ENCODE measurements at regions not wholly inside any gene's neighbourhood (a gene's known extent, or its start where the extent isn't known, plus 50 kb on each side); places are given as distances from the start of the nearest gene placed in this dataset.

GRCh38 chr11:87616511-87616910 lies 558.7 kb downstream of the RAB38 start:
- Histone ChIP-seq H4K20me1 (ENCODE audit: insufficient read depth) (no peaks in the 10 kb centered on the region), H2AFZ (ENCODE audit: low read depth, low read length) (no peak overlapping the region)

GRCh38 chr11:87604350-87604749 lies 566.6 kb downstream of the TMEM135 start:
- Histone ChIP-seq H3F3A (ENCODE audit: insufficient read depth, low read length, poor library complexity, severe bottlenecking) (no peaks in the 10 kb centered on the region), H3K27me3 (ENCODE audit: insufficient read depth, low read depth, low read length) (no peaks in the 10 kb centered on the region), H3K9ac (ENCODE audit: low read length) (no peak overlapping the region), H3K9me2 (ENCODE audit: insufficient read depth, low read length) (no peaks in the 10 kb centered on the region), H3K4me2 (ENCODE audit: low read length) (no peak overlapping the region), H3K4me3 (ENCODE audit: low read length) (no peak overlapping the region), H3K36me3 (ENCODE audit: insufficient read depth, low read length) (no peaks in the 10 kb centered on the region), H3K9me3 (ENCODE audit: low read length) (no peaks in the 10 kb centered on the region), H3K79me2 (replicated peaks; ENCODE audit: insufficient read depth, low read length) (no peaks in the 10 kb centered on the region), H3K27ac (ENCODE audit: low read length) (no peak overlapping the region), H2AFZ (ENCODE audit: low read depth, low read length) (no peak overlapping the region), H4K20me1 (ENCODE audit: insufficient read depth) (no peaks in the 10 kb centered on the region)
- TF ChIP-seq TAF1 (IDR thresholded peaks at IDR 0.05; ENCODE audit: low read depth), result no peak
- TF ChIP-seq, protein P1, sequence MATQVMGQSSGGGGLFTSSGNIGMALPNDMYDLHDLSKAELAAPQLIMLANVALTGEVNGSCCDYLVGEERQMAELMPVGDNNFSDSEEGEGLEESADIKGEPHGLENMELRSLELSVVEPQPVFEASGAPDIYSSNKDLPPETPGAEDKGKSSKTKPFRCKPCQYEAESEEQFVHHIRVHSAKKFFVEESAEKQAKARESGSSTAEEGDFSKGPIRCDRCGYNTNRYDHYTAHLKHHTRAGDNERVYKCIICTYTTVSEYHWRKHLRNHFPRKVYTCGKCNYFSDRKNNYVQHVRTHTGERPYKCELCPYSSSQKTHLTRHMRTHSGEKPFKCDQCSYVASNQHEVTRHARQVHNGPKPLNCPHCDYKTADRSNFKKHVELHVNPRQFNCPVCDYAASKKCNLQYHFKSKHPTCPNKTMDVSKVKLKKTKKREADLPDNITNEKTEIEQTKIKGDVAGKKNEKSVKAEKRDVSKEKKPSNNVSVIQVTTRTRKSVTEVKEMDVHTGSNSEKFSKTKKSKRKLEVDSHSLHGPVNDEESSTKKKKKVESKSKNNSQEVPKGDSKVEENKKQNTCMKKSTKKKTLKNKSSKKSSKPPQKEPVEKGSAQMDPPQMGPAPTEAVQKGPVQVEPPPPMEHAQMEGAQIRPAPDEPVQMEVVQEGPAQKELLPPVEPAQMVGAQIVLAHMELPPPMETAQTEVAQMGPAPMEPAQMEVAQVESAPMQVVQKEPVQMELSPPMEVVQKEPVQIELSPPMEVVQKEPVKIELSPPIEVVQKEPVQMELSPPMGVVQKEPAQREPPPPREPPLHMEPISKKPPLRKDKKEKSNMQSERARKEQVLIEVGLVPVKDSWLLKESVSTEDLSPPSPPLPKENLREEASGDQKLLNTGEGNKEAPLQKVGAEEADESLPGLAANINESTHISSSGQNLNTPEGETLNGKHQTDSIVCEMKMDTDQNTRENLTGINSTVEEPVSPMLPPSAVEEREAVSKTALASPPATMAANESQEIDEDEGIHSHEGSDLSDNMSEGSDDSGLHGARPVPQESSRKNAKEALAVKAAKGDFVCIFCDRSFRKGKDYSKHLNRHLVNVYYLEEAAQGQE (IDR thresholded peaks at IDR 0.05; ENCODE audit: borderline replicate concordance), result no peak
- no peak for TF ChIP-seq POLR2AphosphoS5 (IDR thresholded peaks at IDR 0.05)
- TF ChIP-seq CTCF (IDR thresholded peaks at IDR 0.05; ENCODE audit: poor library complexity, severe bottlenecking), result no peak

More at GRCh38 chr11:87616511-87616910, 558.7 kb downstream of the RAB38 start:
- Histone ChIP-seq H3K27me3 (ENCODE audit: insufficient read depth, low read depth, low read length) (no peaks in the 10 kb centered on the region), H3F3A (ENCODE audit: insufficient read depth, low read length, poor library complexity, severe bottlenecking) (no peaks in the 10 kb centered on the region), H3K79me2 (replicated peaks; ENCODE audit: insufficient read depth, low read length) (no peaks in the 10 kb centered on the region), H3K4me2 (ENCODE audit: low read length) (no peak overlapping the region), H3K9me3 (ENCODE audit: low read length) (no peaks in the 10 kb centered on the region), H3K9ac (ENCODE audit: low read length) (no peak overlapping the region), H3K27ac (ENCODE audit: low read length) (no peak overlapping the region), H3K4me3 (ENCODE audit: low read length) (no peak overlapping the region), H3K9me2 (ENCODE audit: insufficient read depth, low read length) (no peaks in the 10 kb centered on the region), H3K36me3 (ENCODE audit: insufficient read depth, low read length) (no peaks in the 10 kb centered on the region)
- TF ChIP-seq SMC3 (conservative IDR thresholded peaks at IDR 0.05; ENCODE audit: poor library complexity) (no peak), RAD21 (conservative IDR thresholded peaks at IDR 0.05) (no peak), MXI1 (conservative IDR thresholded peaks at IDR 0.05; ENCODE audit: poor library complexity, severe bottlenecking) (no peak), EP300 (conservative IDR thresholded peaks at IDR 0.05; ENCODE audit: poor library complexity, severe bottlenecking) (peak; percentile 33), EZH2 (IDR thresholded peaks at IDR 0.05; ENCODE audit: borderline replicate concordance, insufficient read depth, low read length, poor library complexity, severe bottlenecking) (no peak)
- TF ChIP-seq, protein P1 (IDR thresholded peaks at IDR 0.05; ENCODE audit: borderline replicate concordance), result no peak

All from neural cell (in vitro differentiated cells).